Endometrium (tissue), 2 donors: ENCODE measurements at regions not wholly inside any gene's neighbourhood (a gene's known extent, or its start where the extent isn't known, plus 50 kb on each side); places are given as distances from the start of the nearest gene placed in this dataset.
"Not testable (repeated sequence)": the region's sequence is repeated elsewhere in the genome, so short reads cannot be mapped to it uniquely, and the experiment has no call there.

Experiments
- FAIRE-seq: peaks from 2 replicates; lab custom pipeline; 2012; peaks lifted over from hg19 to GRCh38; lab: Jason Lieb, UNC
- donor health status: control.
- donor health status: control.

- FAIRE-seq, result no peak
Observed at GRCh38 chr15:92763459-92763858, 107.9 kb upstream of the FAM174B start.

GRCh38 chr15:92768131-92768530 lies 112.6 kb upstream of the FAM174B start:
- not testable (repeated sequence) for FAIRE-seq

GRCh38 chr15:92770641-92771040 lies 115.1 kb upstream of the FAM174B start:
- FAIRE-seq, result no peak

- FAIRE-seq, result no peak
Observed at GRCh38 chr15:92772061-92772460, 116.5 kb upstream of the FAM174B start.

- FAIRE-seq, result no peak
Observed at GRCh38 chr15:92772626-92773244, 117.2 kb upstream of the FAM174B start.

- no peak for FAIRE-seq
Observed at GRCh38 chr15:92773340-92773739, 117.8 kb upstream of the FAM174B start.

- FAIRE-seq, result no peak
Observed at GRCh38 chr15:92779874-92780273, 120.2 kb upstream of the CHD2 start.

- no peak for FAIRE-seq
Observed at GRCh38 chr15:92780843-92781242, 119.3 kb upstream of the CHD2 start.

GRCh38 chr15:92781925-92782453 lies 118.1 kb upstream of the CHD2 start:
- FAIRE-seq, result no peak

- no peak for FAIRE-seq
Observed at GRCh38 chr15:92787116-92787515, 113.0 kb upstream of the CHD2 start.

GRCh38 chr15:92788196-92788595 lies 111.9 kb upstream of the CHD2 start:
- FAIRE-seq, result no peak

- not testable (repeated sequence) for FAIRE-seq
Observed at GRCh38 chr15:92788793-92789192, 111.3 kb upstream of the CHD2 start.

- no peak for FAIRE-seq
Observed at GRCh38 chr15:92796161-92796611, 103.9 kb upstream of the CHD2 start.

- no peak for FAIRE-seq
Observed at GRCh38 chr15:92797168-92798052, 102.7 kb upstream of the CHD2 start.

- no peak for FAIRE-seq
Observed at GRCh38 chr15:92800013-92800412, 100.1 kb upstream of the CHD2 start.

GRCh38 chr15:92800416-92801055 lies 99.6 kb upstream of the CHD2 start:
- not testable (repeated sequence) for FAIRE-seq

- FAIRE-seq, result not testable (repeated sequence)
Observed at GRCh38 chr15:92801056-92801773, 98.9 kb upstream of the CHD2 start.

- FAIRE-seq, result no peak
Observed at GRCh38 chr15:92801774-92802464, 98.2 kb upstream of the CHD2 start.

- FAIRE-seq, result no peak
Observed at GRCh38 chr15:92803536-92803851, 96.6 kb upstream of the CHD2 start.

- FAIRE-seq, result no peak
Observed at GRCh38 chr15:92803852-92804609, 96.1 kb upstream of the CHD2 start.

GRCh38 chr15:92804610-92804936 lies 95.6 kb upstream of the CHD2 start:
- FAIRE-seq, result not testable (repeated sequence)
